ENCODE measurements at regions not wholly inside any gene's neighbourhood (a gene's known extent, or its start where the extent isn't known, plus 50 kb on each side); places are given as distances from the start of the nearest gene placed in this dataset.

DNA sequence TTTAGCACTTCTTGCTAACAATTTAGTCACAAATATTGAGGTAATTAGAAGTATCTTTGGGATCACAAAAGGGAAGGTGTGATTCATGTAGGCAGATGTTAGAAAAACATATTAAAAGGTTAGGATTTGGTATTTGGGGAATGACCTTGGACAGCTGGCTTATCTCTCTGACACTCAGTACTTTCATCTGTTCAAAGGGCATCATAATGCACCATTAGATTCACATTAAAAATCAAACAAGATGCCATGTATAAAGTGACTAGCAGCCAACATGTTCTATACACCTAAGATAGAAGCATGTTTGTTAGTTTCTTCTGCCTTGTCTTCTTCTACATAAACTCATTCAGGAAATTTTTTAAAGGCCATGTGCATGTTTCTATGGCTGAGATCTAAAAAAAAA lies 56.5 kb upstream of the ESRRG start:
- Histone ChIP-seq H3K27me3 (no peaks in the 10 kb centered on the region), H3K27ac (no peak overlapping the region)
- no peak for TF ChIP-seq CTCF (IDR thresholded peaks at IDR 0.05; ENCODE audit: low read depth, low read length)

DNA sequence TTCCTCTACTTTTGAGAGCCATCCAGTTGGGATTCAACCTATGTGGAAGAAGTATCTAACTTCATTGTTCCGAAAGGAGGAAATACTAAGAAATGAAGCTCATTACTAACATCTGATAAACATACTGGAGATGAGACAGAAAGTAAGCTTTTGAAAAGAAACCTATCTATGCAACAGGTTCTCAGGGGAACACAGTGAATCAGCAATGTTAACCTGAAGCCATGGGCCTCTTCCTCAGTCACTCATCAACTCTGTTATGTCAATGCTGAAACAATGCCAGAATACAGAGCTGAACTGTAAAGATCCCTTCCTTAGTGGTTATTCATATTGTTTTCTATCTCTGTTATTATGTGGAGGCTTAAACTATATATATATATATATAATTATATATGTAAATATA lies 55.5 kb upstream of the ESRRG start:
- no peak for TF ChIP-seq CTCF (IDR thresholded peaks at IDR 0.05; ENCODE audit: low read depth, low read length)
- Histone ChIP-seq H3K27ac (no peak overlapping the region), H3K27me3 (no peaks in the 10 kb centered on the region), H3K9me3 (ENCODE audit: low read depth) (no peaks in the 10 kb centered on the region), H3K4me1 (ENCODE audit: low read depth) (peaks cover 11% of the 10 kb centered on the region), H3K4me3 (no peak overlapping the region), H3K36me3 (no peaks in the 10 kb centered on the region)
- DNase-seq (ENCODE audit: low read depth in 1 of 2, low spot score in 1 of 2): no peak

More for the DNA sequence above, 56.5 kb upstream of the ESRRG start:
- no peak for DNase-seq (ENCODE audit: low read depth in 1 of 2, low spot score in 1 of 2)
- H3K36me3 ChIP-seq: no peaks in the 10 kb centered on the region
- H3K4me3 ChIP-seq: no peak overlapping the region
- no peaks in the 10 kb centered on the region for H3K9me3 ChIP-seq (ENCODE audit: low read depth)
- peaks cover 11% of the 10 kb centered on the region for H3K4me1 ChIP-seq (ENCODE audit: low read depth)

DNA sequence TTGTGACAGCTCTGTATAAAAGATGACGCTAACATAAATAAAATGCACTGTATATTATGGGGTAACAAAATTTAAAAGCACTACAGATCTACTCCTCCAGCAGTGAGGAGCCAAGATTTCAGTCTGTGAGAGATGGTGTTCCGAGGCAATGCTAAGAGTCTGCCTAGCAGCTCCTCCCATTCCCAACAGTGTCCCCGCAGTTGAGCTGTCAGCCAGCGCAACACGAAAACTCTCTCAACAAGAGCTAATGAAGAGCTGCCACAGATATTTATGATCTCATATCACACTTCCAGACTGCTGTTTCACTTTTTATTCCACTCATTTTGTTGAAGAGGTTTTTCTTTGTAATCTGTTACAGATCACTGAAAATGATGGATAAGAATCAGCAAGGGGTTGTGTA lies 53.9 kb upstream of the ESRRG start:
- H3K27ac ChIP-seq: no peak overlapping the region
- H3K36me3 ChIP-seq: no peaks in the 10 kb centered on the region
- TF ChIP-seq CTCF (IDR thresholded peaks at IDR 0.05; ENCODE audit: low read depth, low read length): no peak
- no peaks in the 10 kb centered on the region for H3K9me3 ChIP-seq (ENCODE audit: low read depth)
- H3K4me3 ChIP-seq: no peak overlapping the region
- no peaks in the 10 kb centered on the region for H3K27me3 ChIP-seq
- H3K4me1 ChIP-seq (ENCODE audit: low read depth): peaks cover 11% of the 10 kb centered on the region
- no peak for DNase-seq (ENCODE audit: low read depth in 1 of 2, low spot score in 1 of 2)

Data from cardiac muscle cell (in vitro differentiated cells and primary cell).